GM12878 (cell line): ENCODE measurements at regions not wholly inside any gene's neighbourhood (a gene's known extent, or its start where the extent isn't known, plus 50 kb on each side); places are given as distances from the start of the nearest gene placed in this dataset.

Experiments used
- ATAC-seq: fragments of 200-7000 bp; cut with Tn5 transposase; 3 replicates; pipeline ENCODE4 v1.9.1; 2020; ENCODE audit warnings: mild to moderate bottlenecking, moderate library complexity
- BruUV-seq: library from RNA; stranded (reverse); fragments of 400-500 nt; replicated peaks from 2 replicates; lab custom pipeline; 2021; lab: Mats Ljungman, UMichigan
- CTCF ChIA-PET: fragments of 300-600 bp; sonication (Branson Sonifier 250); formaldehyde crosslinking; extraction: SDS; loops from one replicate; lab custom pipeline; 2021; ENCODE audit warnings: inconsistent platforms; lab: Yijun Ruan, JAX
- POLR2A ChIA-PET: fragments of 350-600 bp; formaldehyde crosslinking; extraction: SDS; loops from one replicate; lab custom pipeline; 2021; ENCODE audit warnings: inconsistent platforms; lab: Charles Lee
- RAD21 ChIA-PET: fragments of 300-600 bp; sonication (Branson Sonifier 250); formaldehyde crosslinking; loops from one replicate; lab custom pipeline; 2023; ENCODE audit warnings: antibody characterized with exemption; ENCODE audit not compliant: unreplicated experiment; lab: Charles Lee
- SMC1A ChIA-PET: fragments of 300-600 bp; sonication (Branson Sonifier 250); formaldehyde crosslinking; loops from one replicate; lab custom pipeline; 2023; ENCODE audit not compliant: unreplicated experiment, uncharacterized antibody; lab: Charles Lee
- DNase-seq: peaks from one replicate; pipeline ENCODE4 v3.0.0-alpha.2; 2011; ENCODE audit warnings: low read depth, low spot score
- FAIRE-seq: peaks from 3 replicates; lab custom pipeline; 2011; peaks lifted over from hg19 to GRCh38; lab: Jason Lieb, UNC
- H2AFZ ChIP-seq: 2 replicates; pipeline ENCODE4 v1.6.0; 2011; ENCODE audit warnings: low read depth, low read length, control low read depth; ENCODE audit not compliant: control insufficient read depth
- H3K27ac ChIP-seq: 2 replicates; pipeline ENCODE4 v1.5.1; 2011; ENCODE audit warnings: control low read depth; ENCODE audit not compliant: control insufficient read depth, insufficient read depth
- H3K27me3 ChIP-seq, 2 experiments: replicated peaks in 1 of 2; 2 replicates each; pipeline versions ENCODE4 v1.6.0 to v1.6.1; 2011; ENCODE audit warnings: low read length in 1 of 2; ENCODE audit not compliant: control insufficient read depth in 2 of 2, insufficient read depth in 2 of 2
- H3K36me3 ChIP-seq, 2 experiments: 2 replicates each; pipeline ENCODE4 v1.5.1; 2011; ENCODE audit warnings: low read length in 1 of 2; ENCODE audit not compliant: control insufficient read depth in 2 of 2, insufficient read depth in 2 of 2
- H3K4me1 ChIP-seq: 2 replicates; pipeline ENCODE4 v1.6.1; 2011; ENCODE audit warnings: mild to moderate bottlenecking, low read length, moderate library complexity, mixed read lengths; ENCODE audit not compliant: control insufficient read depth, insufficient read depth
- H3K4me2 ChIP-seq: 2 replicates; pipeline ENCODE4 v1.6.0; 2011; ENCODE audit warnings: control low read depth; ENCODE audit not compliant: control insufficient read depth, insufficient read depth
- H3K4me3 ChIP-seq: fragments of 200-600 bp; sonication (generic); 2 replicates; pipeline ENCODE4 v1.5.1; 2016
- H3K79me2 ChIP-seq: 2 replicates; pipeline ENCODE4 v1.6.0; 2011; ENCODE audit warnings: low read length; ENCODE audit not compliant: control insufficient read depth, insufficient read depth
- H3K9ac ChIP-seq: 2 replicates; pipeline ENCODE4 v1.8.0; 2011; ENCODE audit warnings: low read length, control low read depth, mixed read lengths; ENCODE audit not compliant: control insufficient read depth, insufficient read depth
- H3K9me3 ChIP-seq: replicated peaks from 3 replicates; pipeline ENCODE4 v1.5.1; 2011; ENCODE audit warnings: mild to moderate bottlenecking, low read length; ENCODE audit not compliant: control insufficient read depth, insufficient read depth
- H4K20me1 ChIP-seq: 2 replicates; pipeline ENCODE4 v1.6.0; 2011; ENCODE audit not compliant: control insufficient read depth, insufficient read depth
- ATF7 ChIP-seq: fragments of 450-650 bp; IDR thresholded peaks from 2 replicates; pipeline ENCODE4 v1.6.1; 2016; ENCODE audit warnings: low read depth, mild to moderate bottlenecking
- CBFB ChIP-seq: IDR thresholded peaks from 2 replicates; pipeline ENCODE4 v1.6.1; 2016; ENCODE audit warnings: antibody characterized with exemption, low read depth
- CREB1 ChIP-seq: IDR thresholded peaks from 2 replicates; pipeline ENCODE4 v1.6.1; 2012; ENCODE audit warnings: low read depth, mild to moderate bottlenecking, inconsistent platforms
- NR2C1 ChIP-seq: fragments of 450-650 bp; IDR thresholded peaks from 2 replicates; pipeline ENCODE4 v1.6.1; 2017; ENCODE audit warnings: antibody characterized with exemption, mild to moderate bottlenecking, moderate library complexity
- RBBP5 ChIP-seq: fragments of 200-600 bp; sonication (generic); conservative IDR thresholded peaks from 2 replicates; pipeline ENCODE4 v1.6.1; 2016
- RELB ChIP-seq: fragments of 450-650 bp; IDR thresholded peaks from 2 replicates; pipeline ENCODE4 v1.6.1; 2017; ENCODE audit warnings: low read depth, mild to moderate bottlenecking, moderate library complexity
- SIX5 ChIP-seq: IDR thresholded peaks from 2 replicates; pipeline ENCODE4 v1.6.1; 2011; ENCODE audit warnings: mild to moderate bottlenecking, low read depth, low read length, moderate library complexity; ENCODE audit not compliant: severe bottlenecking
- SREBF1 ChIP-seq: IDR thresholded peaks from 2 replicates; pipeline ENCODE4 v1.6.1; 2012; ENCODE audit warnings: mild to moderate bottlenecking, low read length
- STAT1 ChIP-seq: fragments of 450-650 bp; conservative IDR thresholded peaks from 2 replicates; pipeline ENCODE4 v1.6.1; 2014; ENCODE audit warnings: antibody characterized with exemption, mild to moderate bottlenecking
- WGBS: methylation state at CpG from one replicate; pipeline ENCODE4 v1.1.6; 2016; ENCODE audit warnings: low lambda C conversion rate; ENCODE audit not compliant: insufficient replicate concordance, insufficient coverage; ENCODE audit errors: missing lambda C conversion rate; 5-methylcytosine and 5-hydroxymethylcytosine counted together
- in situ Hi-C: fragments of 300-500 bp; cut with MboI; formaldehyde crosslinking; loops from 9 replicates; pipeline ENCODE4 v1.14.3; 2018; ENCODE audit warnings: mixed read lengths
- intact Hi-C: fragments of 100-400 bp; cut with micrococcal nuclease; formaldehyde crosslinking; loops from one replicate; pipeline ENCODE4 v1.14.2; 2022; ENCODE audit not compliant: unreplicated experiment

GRCh38 chr14:54322701-54323337, 74.0 kb upstream of the CDKN3 start:
- POLR2A ChIA-PET = no interaction called here
- H3K4me3 ChIP-seq = no peak overlapping the region
- ATAC-seq (no peak), DNase-seq (no peak), FAIRE-seq (no peak)
- no peak overlapping the region for H2AFZ ChIP-seq
- no peak overlapping the region for H3K27ac ChIP-seq
- peaks cover 3% of the 10 kb centered on the region; the same call in 1 of the 2 replicates for H3K4me1 ChIP-seq
- no peaks in the 10 kb centered on the region for H4K20me1 ChIP-seq
- no peaks in the 10 kb centered on the region for H3K79me2 ChIP-seq
- H3K4me2 ChIP-seq = no peak overlapping the region
- no peaks in the 10 kb centered on the region; a peak in 1 of 4 replicates for H3K27me3 ChIP-seq
- RAD21 ChIA-PET = no interaction called here
- SMC1A ChIA-PET = no interaction called here
- in situ Hi-C loops (no loop called here), intact Hi-C loops (no loop called here)
- BruUV-seq = no TSS peak
- CTCF ChIA-PET = interaction anchor here (1.0 kb wide), 1 partner anchor 25 kb away, joined by 4 read pairs; no protein-coding TSS in a partner anchor
- no peak overlapping the region for H3K9ac ChIP-seq
- no peaks in the 10 kb centered on the region for H3K9me3 ChIP-seq
- H3K36me3 ChIP-seq = no peaks in the 10 kb centered on the region
- TF ChIP-seq CREB1 = no peak
- no peak for TF ChIP-seq NR2C1
- no peak for TF ChIP-seq SREBF1
- TF ChIP-seq STAT1 = no peak
- no peak for TF ChIP-seq SIX5
- no peak for TF ChIP-seq RBBP5
- TF ChIP-seq RELB = no peak
- TF ChIP-seq ATF7 = no peak
- no peak for TF ChIP-seq CBFB
- WGBS = 53% methylated on average over 5 of the region's 5 CpGs
